ENCODE measurements at regions not wholly inside any gene's neighbourhood (a gene's known extent, or its start where the extent isn't known, plus 50 kb on each side); places are given as distances from the start of the nearest gene placed in this dataset.

DNA sequence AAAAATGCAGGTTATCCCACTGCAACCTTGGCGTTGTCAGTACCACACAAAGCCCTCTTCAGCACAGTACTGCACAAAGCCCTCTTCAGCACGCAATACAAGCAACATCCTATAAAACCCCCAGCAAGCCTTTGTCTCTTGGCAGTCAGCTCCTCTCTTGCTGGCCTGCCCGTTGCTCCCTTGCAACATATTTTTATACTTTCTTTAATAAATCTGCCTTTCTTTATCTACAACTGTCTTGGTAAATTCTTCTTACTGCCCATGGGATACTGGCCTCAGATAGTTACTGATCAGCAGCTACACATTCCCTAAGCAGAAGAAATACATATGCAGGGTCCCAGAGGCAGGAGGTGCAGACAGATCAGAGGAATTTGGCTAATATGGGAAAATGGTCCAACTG, 70.5 kb upstream of the MAP3K4 start:
- no peak for TF ChIP-seq CTCF (IDR thresholded peaks at IDR 0.05)
- no peaks in the 10 kb centered on the region for H3K27me3 ChIP-seq
- DNase-seq: no peak
- intact Hi-C loops (cut with DNase I; ENCODE audit: low total_unique reads): no loop called here
- no peak overlapping the region for H3K4me3 ChIP-seq
- H3K36me3 ChIP-seq: no peaks in the 10 kb centered on the region
- no peak overlapping the region for H3K27ac ChIP-seq
- peaks cover 0 to 12% (median 4%) of the 10 kb centered on the region in 4 donors for H3K4me1 ChIP-seq
- H3K9me3 ChIP-seq: no peaks in the 10 kb centered on the region

DNA sequence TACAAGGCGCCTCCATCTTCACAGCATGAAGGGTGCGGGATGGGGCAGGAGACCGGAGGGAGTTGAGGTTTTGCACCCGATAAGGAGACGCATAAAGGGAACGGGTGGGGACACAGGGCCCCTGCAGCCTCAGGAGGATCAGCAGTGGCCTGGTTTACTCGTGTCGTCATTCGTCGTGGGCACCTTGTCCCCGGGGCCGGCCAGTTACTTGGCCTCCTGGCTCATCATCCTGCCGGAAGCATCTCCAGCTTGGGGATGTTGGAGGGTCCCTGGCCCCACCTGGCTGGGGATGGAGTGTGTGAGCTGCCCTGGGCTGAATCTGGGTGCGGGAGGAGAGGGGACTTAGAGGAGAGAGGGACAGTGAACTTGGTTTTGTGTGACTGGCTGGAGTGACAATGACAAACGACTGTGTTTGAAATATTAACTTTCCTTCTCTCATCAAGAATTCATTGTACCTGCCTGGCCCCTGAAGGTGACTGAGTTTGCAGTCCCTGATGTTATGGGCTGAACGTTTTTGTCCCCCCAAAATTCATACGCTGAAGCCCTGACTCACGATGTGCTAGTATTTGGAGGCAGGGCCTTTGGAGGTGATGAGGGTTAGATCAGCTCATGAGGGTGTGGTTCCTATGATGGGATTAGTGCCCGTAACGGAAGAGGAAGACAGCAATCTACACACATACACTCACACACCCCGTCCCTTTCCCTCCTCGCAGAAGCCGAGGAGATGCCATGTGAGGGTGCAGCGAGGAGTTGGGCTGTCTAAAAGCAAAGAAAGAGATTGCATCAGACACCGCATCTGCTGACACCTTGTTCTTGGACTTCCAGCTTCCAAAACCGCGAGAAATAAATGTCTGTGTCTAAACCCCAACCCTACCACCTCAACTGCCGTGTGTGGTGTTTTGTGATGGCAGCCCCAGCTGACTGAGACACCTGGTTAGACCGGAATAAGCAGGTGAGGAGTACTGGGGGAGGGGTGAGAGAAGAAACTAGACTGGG, 65.0 kb upstream of the MAP3K4 start:
- H3K27me3 ChIP-seq: peaks cover 0 to 2% of the 10 kb centered on the region in 2 donors
- no peak for TF ChIP-seq CTCF (IDR thresholded peaks at IDR 0.05)
- no peaks in the 10 kb centered on the region for H3K9me3 ChIP-seq
- intact Hi-C loops (cut with DNase I; ENCODE audit: low total_unique reads): no loop called here
- no peak overlapping the region for H3K27ac ChIP-seq
- H3K4me1 ChIP-seq: peaks cover 0 to 17% (median 10%) of the 10 kb centered on the region in 4 donors
- H3K4me3 ChIP-seq: no peak overlapping the region
- no peak for DNase-seq
- no peaks in the 10 kb centered on the region for H3K36me3 ChIP-seq

DNA sequence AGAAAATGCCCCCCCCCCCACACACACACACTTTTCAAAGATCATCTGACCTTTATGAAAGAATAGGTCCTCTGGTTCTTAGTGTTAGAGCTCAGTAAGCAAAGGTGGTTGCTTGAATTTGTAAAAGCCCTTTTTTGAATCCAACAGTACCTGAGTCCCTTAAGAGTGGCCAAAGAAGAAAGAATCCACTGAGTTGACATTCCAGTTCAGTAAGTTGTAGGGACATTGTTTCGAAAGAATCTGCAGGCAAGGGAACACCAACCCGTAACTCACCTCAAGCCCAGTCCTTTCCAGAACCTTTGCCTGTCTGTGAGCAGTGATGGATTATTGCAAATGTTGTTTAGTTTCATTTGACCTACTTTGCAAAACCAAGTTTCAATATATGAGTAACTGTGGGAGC, 64.2 kb upstream of the MAP3K4 start:
- Histone ChIP-seq H3K36me3 (no peaks in the 10 kb centered on the region), H3K4me1 (peaks cover 0 to 17% (median 10%) of the 10 kb centered on the region in 4 donors), H3K9me3 (no peaks in the 10 kb centered on the region), H3K27me3 (peaks cover 0 to 2% of the 10 kb centered on the region in 2 donors), H3K4me3 (no peak overlapping the region), H3K27ac (no peak overlapping the region)
- DNase-seq: no peak
- intact Hi-C loops (cut with DNase I; ENCODE audit: low total_unique reads): no loop called here
- no peak for TF ChIP-seq CTCF (IDR thresholded peaks at IDR 0.05)

GRCh38 chr6:160929361-160929760, 62.2 kb upstream of the MAP3K4 start:
- no peaks in the 10 kb centered on the region for H3K9me3 ChIP-seq
- H3K4me1 ChIP-seq: peaks cover 0 to 17% (median 10%) of the 10 kb centered on the region in 4 donors
- intact Hi-C loops (cut with DNase I; ENCODE audit: low total_unique reads): no loop called here
- no peak overlapping the region for H3K27ac ChIP-seq
- no peak overlapping the region for H3K4me3 ChIP-seq
- no peak for TF ChIP-seq CTCF (IDR thresholded peaks at IDR 0.05)
- DNase-seq: no peak
- H3K27me3 ChIP-seq: peaks cover 0 to 2% of the 10 kb centered on the region in 2 donors
- H3K36me3 ChIP-seq: no peaks in the 10 kb centered on the region

GRCh38 chr6:160929831-160930230, 61.7 kb upstream of the MAP3K4 start:
- H3K27ac ChIP-seq: no peak overlapping the region
- no peak for DNase-seq
- intact Hi-C loops (cut with DNase I; ENCODE audit: low total_unique reads): loop anchor here (2.0 to 5.0 kb wide), 2 partner anchors 61 to 442 kb away; partner anchors contain the start of gene MAP3K4
- H3K4me1 ChIP-seq: peaks cover 0 to 17% (median 10%) of the 10 kb centered on the region in 4 donors
- no peak for TF ChIP-seq CTCF (IDR thresholded peaks at IDR 0.05)
- no peak overlapping the region for H3K4me3 ChIP-seq
- H3K9me3 ChIP-seq: no peaks in the 10 kb centered on the region
- H3K27me3 ChIP-seq: peaks cover 0 to 2% of the 10 kb centered on the region in 2 donors
- H3K36me3 ChIP-seq: no peaks in the 10 kb centered on the region
